ENCODE measurements at regions not wholly inside any gene's neighbourhood (a gene's known extent, or its start where the extent isn't known, plus 50 kb on each side); places are given as distances from the start of the nearest gene placed in this dataset.

GRCh38 chr6:167462514-167463312 lies 137.8 kb downstream of the TTLL2 start:
- DNase-seq (no peak), ATAC-seq (no peak)
- no peaks in the 10 kb centered on the region for H3K4me1 ChIP-seq
- no peak overlapping the region for H3K27ac ChIP-seq
- intact Hi-C loops (cut with DNase I) = no loop called here
- no peaks in the 10 kb centered on the region for H3K27me3 ChIP-seq
- no peaks in the 10 kb centered on the region for H3K9me3 ChIP-seq
- H3K4me3 ChIP-seq = no peak overlapping the region
- H3K36me3 ChIP-seq = no peaks in the 10 kb centered on the region
- WGBS (ENCODE audit: insufficient coverage, low coverage, low lambda C conversion rate, missing lambda C conversion rate) = 88% methylated on average over 6 of the region's 12 CpGs
- no peak for TF ChIP-seq POLR2A (IDR thresholded peaks at IDR 0.05)
- TF ChIP-seq CTCF (IDR thresholded peaks at IDR 0.05) = no peak

DNA sequence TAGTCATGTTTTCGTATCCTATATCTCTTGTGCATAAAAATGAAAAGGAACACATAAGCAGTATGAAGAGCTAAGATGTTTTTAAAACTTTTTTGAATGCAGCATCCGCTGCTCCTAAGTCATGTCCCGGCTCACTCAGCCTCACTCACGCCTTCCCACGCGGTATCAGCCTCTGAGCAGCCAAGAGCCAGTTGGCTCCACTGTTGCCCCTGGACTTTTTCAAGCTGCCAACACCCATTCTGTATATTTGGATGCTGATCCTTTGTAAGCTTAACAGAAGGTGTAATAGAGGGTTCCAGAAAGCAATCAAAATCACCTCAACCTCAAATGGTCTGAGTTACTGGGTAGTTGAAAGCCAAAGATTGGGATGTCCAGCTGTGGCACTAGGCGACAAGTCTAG lies 139.3 kb downstream of the TTLL2 start:
- DNase-seq (no peak), ATAC-seq (no peak)
- no peaks in the 10 kb centered on the region for H3K27me3 ChIP-seq
- 96% methylated on average over 7 of the region's 7 CpGs for WGBS (ENCODE audit: insufficient coverage, low coverage, low lambda C conversion rate, missing lambda C conversion rate)
- intact Hi-C loops (cut with DNase I) = no loop called here
- no peaks in the 10 kb centered on the region for H3K9me3 ChIP-seq
- H3K4me1 ChIP-seq = no peaks in the 10 kb centered on the region
- no peak overlapping the region for H3K4me3 ChIP-seq
- TF ChIP-seq POLR2A (IDR thresholded peaks at IDR 0.05) = no peak
- no peak for TF ChIP-seq CTCF (IDR thresholded peaks at IDR 0.05)
- H3K27ac ChIP-seq = no peak overlapping the region
- H3K36me3 ChIP-seq = no peaks in the 10 kb centered on the region

GRCh38 chr6:167465482-167465881 lies 140.6 kb downstream of the TTLL2 start:
- intact Hi-C loops (cut with DNase I) = no loop called here
- ATAC-seq = no peak

DNA sequence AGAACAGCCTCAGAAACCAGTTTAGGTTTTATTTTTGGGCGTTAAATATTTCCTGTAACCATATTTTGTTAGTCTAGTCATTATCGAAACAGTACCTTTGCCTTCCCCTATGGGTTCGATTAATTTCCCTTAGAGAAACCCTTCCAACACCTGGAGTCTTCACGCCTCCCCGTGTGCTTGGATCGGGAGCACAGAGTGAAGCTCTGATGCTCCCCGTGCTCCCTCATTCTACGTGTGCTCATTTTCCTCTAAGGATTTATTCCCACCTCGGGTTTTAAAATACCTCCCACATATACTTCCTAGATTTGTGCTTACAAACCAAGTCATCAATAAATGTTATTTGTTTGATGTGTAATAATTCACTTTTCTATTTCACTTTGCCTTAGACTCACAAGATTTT lies 142.4 kb downstream of the TTLL2 start:
- Histone ChIP-seq H3K27ac (no peak overlapping the region), H3K9me3 (no peaks in the 10 kb centered on the region), H3K4me3 (no peak overlapping the region), H3K36me3 (no peaks in the 10 kb centered on the region), H3K4me1 (no peaks in the 10 kb centered on the region), H3K27me3 (no peaks in the 10 kb centered on the region)
- ATAC-seq (no peak), DNase-seq (no peak)
- intact Hi-C loops (cut with DNase I) = no loop called here
- 86% methylated on average over 9 of the region's 9 CpGs for WGBS (ENCODE audit: insufficient coverage, low coverage, low lambda C conversion rate, missing lambda C conversion rate)
- TF ChIP-seq POLR2A (IDR thresholded peaks at IDR 0.05) (no peak), CTCF (IDR thresholded peaks at IDR 0.05) (no peak)

More at GRCh38 chr6:167465482-167465881, 140.6 kb downstream of the TTLL2 start:
- WGBS (ENCODE audit: insufficient coverage, low coverage, low lambda C conversion rate, missing lambda C conversion rate) = 72% methylated on average over 4 of the region's 5 CpGs
- TF ChIP-seq CTCF (IDR thresholded peaks at IDR 0.05) = no peak
- no peak for TF ChIP-seq POLR2A (IDR thresholded peaks at IDR 0.05)
- Histone ChIP-seq H3K4me1 (no peaks in the 10 kb centered on the region), H3K27me3 (no peaks in the 10 kb centered on the region), H3K4me3 (no peak overlapping the region), H3K27ac (no peak overlapping the region), H3K36me3 (no peaks in the 10 kb centered on the region), H3K9me3 (no peaks in the 10 kb centered on the region)
- DNase-seq = no peak

All from right lobe of liver (tissue), 6 donors.